Large intestine (tissue), 3 donors: ENCODE measurements at regions not wholly inside any gene's neighbourhood (a gene's known extent, or its start where the extent isn't known, plus 50 kb on each side); places are given as distances from the start of the nearest gene placed in this dataset.

Experiments used
- DNase-seq, 2 donors: peaks; one replicate each; pipeline versions ENCODE4 v3.0.0 to v3.0.0-alpha.2; 2013
- H3K27ac ChIP-seq: one replicate; pipeline ENCODE4 v1.5.1; 2013; ENCODE audit warnings: low read length
- H3K27me3 ChIP-seq: 2 replicates; pipeline ENCODE4 v1.6.1; 2013; ENCODE audit warnings: low read length; ENCODE audit not compliant: control insufficient read depth, insufficient read depth
- H3K36me3 ChIP-seq: 2 replicates; pipeline ENCODE4 v1.6.1; 2013; ENCODE audit warnings: low read length; ENCODE audit not compliant: control insufficient read depth, insufficient read depth
- H3K4me1 ChIP-seq: one replicate; pipeline ENCODE4 v1.6.1; 2013; ENCODE audit warnings: low read length; ENCODE audit not compliant: control insufficient read depth, insufficient read depth
- H3K4me3 ChIP-seq: one replicate; pipeline ENCODE4 v1.5.1; 2013; ENCODE audit warnings: low read length
- H3K9me3 ChIP-seq: one replicate; pipeline ENCODE4 v1.6.1; 2013; ENCODE audit warnings: mild to moderate bottlenecking, low read depth, low read length, moderate library complexity; ENCODE audit not compliant: control insufficient read depth
- WGBS: methylation state at CpG from one replicate; pipeline ENCODE4 v1.1.5; 2013; ENCODE audit warnings: low lambda C conversion rate; ENCODE audit not compliant: insufficient coverage; 5-methylcytosine and 5-hydroxymethylcytosine counted together

- WGBS, result 92% methylated on average over 2 of the region's 8 CpGs
Observed at GRCh38 chr12:110794623-110795280, 52.0 kb upstream of the CCDC63 start.

GRCh38 chr12:110796952-110797351 lies 49.8 kb upstream of the CCDC63 start:
- WGBS, result no CpG with 5 or more reads among the region's 8 CpGs
- H3K27me3 ChIP-seq, result no peaks in the 10 kb centered on the region
- no peak for DNase-seq
- no peaks in the 10 kb centered on the region for H3K9me3 ChIP-seq
- no peak overlapping the region for H3K4me3 ChIP-seq
- H3K4me1 ChIP-seq, result no peaks in the 10 kb centered on the region
- H3K27ac ChIP-seq, result no peak overlapping the region
- H3K36me3 ChIP-seq, result no peaks in the 10 kb centered on the region

More at GRCh38 chr12:110794623-110795280, 52.0 kb upstream of the CCDC63 start:
- DNase-seq, result peak in 1 of 2 donors; percentile 9
- Histone ChIP-seq H3K36me3 (no peaks in the 10 kb centered on the region), H3K9me3 (no peaks in the 10 kb centered on the region), H3K4me3 (no peak overlapping the region), H3K4me1 (no peaks in the 10 kb centered on the region), H3K27ac (no peak overlapping the region), H3K27me3 (no peaks in the 10 kb centered on the region)
